ENCODE measurements at regions not wholly inside any gene's neighbourhood (a gene's known extent, or its start where the extent isn't known, plus 50 kb on each side); places are given as distances from the start of the nearest gene placed in this dataset.

- no peak for DNase-seq (ENCODE audit: low read depth)
- no peak overlapping the region for H3K4me3 ChIP-seq (ENCODE audit: low read depth, low read length)
- TF ChIP-seq, protein P1, sequence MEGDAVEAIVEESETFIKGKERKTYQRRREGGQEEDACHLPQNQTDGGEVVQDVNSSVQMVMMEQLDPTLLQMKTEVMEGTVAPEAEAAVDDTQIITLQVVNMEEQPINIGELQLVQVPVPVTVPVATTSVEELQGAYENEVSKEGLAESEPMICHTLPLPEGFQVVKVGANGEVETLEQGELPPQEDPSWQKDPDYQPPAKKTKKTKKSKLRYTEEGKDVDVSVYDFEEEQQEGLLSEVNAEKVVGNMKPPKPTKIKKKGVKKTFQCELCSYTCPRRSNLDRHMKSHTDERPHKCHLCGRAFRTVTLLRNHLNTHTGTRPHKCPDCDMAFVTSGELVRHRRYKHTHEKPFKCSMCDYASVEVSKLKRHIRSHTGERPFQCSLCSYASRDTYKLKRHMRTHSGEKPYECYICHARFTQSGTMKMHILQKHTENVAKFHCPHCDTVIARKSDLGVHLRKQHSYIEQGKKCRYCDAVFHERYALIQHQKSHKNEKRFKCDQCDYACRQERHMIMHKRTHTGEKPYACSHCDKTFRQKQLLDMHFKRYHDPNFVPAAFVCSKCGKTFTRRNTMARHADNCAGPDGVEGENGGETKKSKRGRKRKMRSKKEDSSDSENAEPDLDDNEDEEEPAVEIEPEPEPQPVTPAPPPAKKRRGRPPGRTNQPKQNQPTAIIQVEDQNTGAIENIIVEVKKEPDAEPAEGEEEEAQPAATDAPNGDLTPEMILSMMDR (IDR thresholded peaks at IDR 0.05; ENCODE audit: insufficient read depth, low read depth, low read length, missing control alignments), result no peak
These were observed 269.2 kb downstream of the ACTL7B start for GRCh38 chr9:108586471-108587139.

DNA sequence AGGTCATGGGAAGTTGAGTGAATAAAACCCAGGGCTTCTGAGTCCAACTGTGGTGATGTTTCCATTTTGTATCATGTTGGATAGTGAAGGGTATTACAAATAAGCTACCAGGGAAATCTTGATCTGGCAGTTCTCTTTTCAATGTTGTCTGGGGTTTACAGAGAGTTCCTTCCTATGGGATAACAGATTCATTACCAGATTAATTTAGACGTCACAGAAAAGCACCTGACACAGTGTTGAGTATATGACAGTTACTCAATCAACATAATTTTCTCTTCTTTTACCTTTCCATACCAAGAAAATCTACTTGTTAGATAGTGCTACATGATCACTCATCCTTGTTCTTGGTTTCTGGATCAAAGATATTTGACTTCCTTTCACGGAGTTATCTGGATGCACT, 270.9 kb downstream of the ACTL7B start:
- DNase-seq (ENCODE audit: low read depth), result no peak
- TF ChIP-seq, protein P1 (IDR thresholded peaks at IDR 0.05; ENCODE audit: insufficient read depth, low read depth, low read length, missing control alignments), result no peak
- H3K4me3 ChIP-seq (ENCODE audit: low read depth, low read length), result no peak overlapping the region

DNA sequence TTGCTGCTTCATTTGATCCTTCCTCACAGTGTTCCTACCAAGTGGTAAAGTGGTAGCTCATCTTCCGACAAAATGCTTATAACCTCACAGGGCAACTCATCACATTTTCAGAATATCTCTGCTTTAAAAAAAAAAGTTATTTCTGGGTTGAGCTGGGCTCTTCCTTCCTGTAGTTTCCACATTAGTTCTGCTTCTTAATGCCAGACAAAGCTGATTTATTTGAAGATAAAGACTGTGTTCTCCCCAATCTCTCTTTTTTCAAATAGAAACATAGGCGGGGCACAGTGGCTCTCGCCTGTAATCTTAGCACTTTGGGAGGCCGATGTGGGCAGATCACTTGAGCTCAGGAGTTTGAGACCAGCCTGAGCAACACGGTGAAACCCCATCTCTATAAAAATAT, 273.1 kb downstream of the ACTL7B start:
- no peak overlapping the region for H3K4me3 ChIP-seq (ENCODE audit: low read depth, low read length)
- DNase-seq (ENCODE audit: low read depth), result no peak
- TF ChIP-seq, protein P1 (IDR thresholded peaks at IDR 0.05; ENCODE audit: insufficient read depth, low read depth, low read length, missing control alignments), result no peak

GRCh38 chr9:108579757-108580439, 275.9 kb downstream of the ACTL7B start:
- TF ChIP-seq, protein P1 (IDR thresholded peaks at IDR 0.05; ENCODE audit: insufficient read depth, low read depth, low read length, missing control alignments), result no peak
- no peak overlapping the region for H3K4me3 ChIP-seq (ENCODE audit: low read depth, low read length)
- no peak for DNase-seq (ENCODE audit: low read depth)

DNA sequence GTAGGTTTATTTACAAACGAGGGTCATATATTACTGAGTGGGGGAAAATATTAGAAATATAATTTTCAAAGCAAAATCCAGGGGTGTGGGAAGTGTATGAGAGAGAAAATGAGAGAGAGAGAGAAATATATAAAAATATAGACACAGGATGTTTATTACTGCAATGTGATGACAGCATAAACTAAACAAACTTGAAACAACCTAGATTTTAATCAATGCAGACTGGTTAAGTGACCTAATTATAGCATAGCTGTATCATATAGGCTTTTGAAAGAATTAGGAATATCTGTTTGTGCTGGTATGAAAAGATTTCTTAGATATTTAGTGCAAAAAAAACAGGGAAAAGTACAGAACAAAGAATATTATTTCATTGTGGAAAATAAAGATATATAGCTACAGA, 280.5 kb downstream of the ACTL7B start:
- no peak for DNase-seq (ENCODE audit: low read depth)
- no peak overlapping the region for H3K4me3 ChIP-seq (ENCODE audit: low read depth, low read length)
- TF ChIP-seq, protein P1 (IDR thresholded peaks at IDR 0.05; ENCODE audit: insufficient read depth, low read depth, low read length, missing control alignments), result no peak

GRCh38 chr9:108569624-108570023, 286.2 kb downstream of the ACTL7B start:
- no peak overlapping the region for H3K4me3 ChIP-seq (ENCODE audit: low read depth, low read length)
- TF ChIP-seq, protein P1 (IDR thresholded peaks at IDR 0.05; ENCODE audit: insufficient read depth, low read depth, low read length, missing control alignments), result no peak
- DNase-seq (ENCODE audit: low read depth), result no peak
